HEK293T (cell line): ENCODE measurements at regions not wholly inside any gene's neighbourhood (a gene's known extent, or its start where the extent isn't known, plus 50 kb on each side); places are given as distances from the start of the nearest gene placed in this dataset.

Experiments used
- CTCF ChIA-PET: fragments of 350-600 bp; formaldehyde crosslinking; extraction: SDS; loops from one replicate; lab custom pipeline; 2021; ENCODE audit warnings: antibody characterized with exemption, inconsistent platforms; lab: Yijun Ruan, JAX
- POLR2A ChIA-PET: fragments of 350-600 bp; formaldehyde crosslinking; extraction: SDS; loops from one replicate; lab custom pipeline; 2020; ENCODE audit warnings: antibody characterized with exemption, inconsistent platforms; lab: Yijun Ruan, JAX
- DNase-seq: peaks from one replicate; pipeline ENCODE4 v3.0.0; 2012; ENCODE audit warnings: mixed read lengths; ENCODE audit errors: extremely low spot score
- ARNT ChIP-seq: fragments of 450-650 bp; IDR thresholded peaks from 2 replicates; pipeline ENCODE4 v1.6.1; 2017; ENCODE audit warnings: mild to moderate bottlenecking
- BHLHE40 ChIP-seq: fragments of 450-650 bp; IDR thresholded peaks from 2 replicates; pipeline ENCODE4 v1.6.1; 2016; ENCODE audit warnings: mild to moderate bottlenecking, moderate library complexity, borderline replicate concordance
- CTBP1 ChIP-seq: fragments of 450-650 bp; IDR thresholded peaks from 2 replicates; pipeline ENCODE4 v1.6.1; 2016; ENCODE audit warnings: borderline replicate concordance
- ELF4 ChIP-seq: fragments of 450-650 bp; IDR thresholded peaks from 2 replicates; pipeline ENCODE4 v1.6.1; 2017; ENCODE audit warnings: antibody characterized with exemption
- FOXA1 ChIP-seq: fragments of 450-650 bp; IDR thresholded peaks from 2 replicates; pipeline ENCODE4 v1.6.1; 2016; ENCODE audit warnings: mild to moderate bottlenecking
- FOXK2 ChIP-seq: fragments of 450-650 bp; IDR thresholded peaks from 2 replicates; pipeline ENCODE4 v1.6.1; 2016; ENCODE audit warnings: mild to moderate bottlenecking
- FOXM1 ChIP-seq: fragments of 450-650 bp; IDR thresholded peaks from 2 replicates; pipeline ENCODE4 v1.6.1; 2017; ENCODE audit warnings: mild to moderate bottlenecking, borderline replicate concordance
- HDGF ChIP-seq: fragments of 450-650 bp; IDR thresholded peaks from 2 replicates; pipeline ENCODE4 v1.6.1; 2017; ENCODE audit warnings: antibody characterized with exemption, borderline replicate concordance
- L3MBTL2 ChIP-seq: fragments of 450-650 bp; conservative IDR thresholded peaks from 2 replicates; pipeline ENCODE4 v1.6.1; 2016; ENCODE audit warnings: mild to moderate bottlenecking
- LEF1 ChIP-seq: fragments of 450-650 bp; IDR thresholded peaks from 2 replicates; pipeline ENCODE4 v1.6.1; 2017; ENCODE audit warnings: mild to moderate bottlenecking, borderline replicate concordance
- NFRKB ChIP-seq: fragments of 450-650 bp; IDR thresholded peaks from 2 replicates; pipeline ENCODE4 v1.6.1; 2016; ENCODE audit warnings: mild to moderate bottlenecking, moderate library complexity
- SP1 ChIP-seq: fragments of 450-650 bp; IDR thresholded peaks from 2 replicates; pipeline ENCODE4 v1.6.1; 2017
- SUZ12 ChIP-seq: fragments of 450-650 bp; IDR thresholded peaks from 2 replicates; pipeline ENCODE4 v1.6.1; 2016; ENCODE audit warnings: mild to moderate bottlenecking
- TARDBP ChIP-seq: fragments of 450-650 bp; IDR thresholded peaks from 2 replicates; pipeline ENCODE4 v1.6.1; 2016
- ZNF384 ChIP-seq: fragments of 450-650 bp; IDR thresholded peaks from 2 replicates; pipeline ENCODE4 v1.6.1; 2016
- TF ChIP-seq, protein P1 (sequence below): fragments of 450-650 bp; IDR thresholded peaks from 2 replicates; pipeline ENCODE4 v1.6.1; 2016

DNA sequence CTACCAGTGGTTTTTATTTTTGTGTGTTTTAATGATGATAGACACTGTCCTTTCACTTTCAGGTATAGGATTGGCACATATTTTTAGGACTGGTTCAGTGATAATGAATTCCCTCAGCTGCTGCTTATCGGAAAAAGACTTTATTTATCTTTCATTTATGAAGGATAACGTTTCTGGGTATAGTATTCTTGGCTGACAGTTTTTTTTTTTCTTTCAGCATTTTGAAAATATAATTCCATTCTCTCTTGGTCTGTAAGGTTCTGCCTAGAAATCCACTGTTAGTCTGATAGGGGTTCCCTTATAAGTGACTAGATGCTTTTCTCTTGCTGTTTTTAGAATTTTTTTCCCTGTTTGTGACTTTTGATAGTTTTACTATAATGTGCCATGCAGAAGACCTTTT is 313.1 kb downstream of the TENT5A start:
- no peak for DNase-seq
- ChIA-PET CTCF (no interaction called here), POLR2A (no interaction called here)
- TF ChIP-seq HDGF (no peak), BHLHE40 (no peak), TARDBP (no peak), NFRKB (no peak), CTBP1 (no peak), ARNT (no peak)

- TF ChIP-seq ZNF384 (no peak), SUZ12 (no peak), HDGF (no peak), TARDBP (no peak), SP1 (no peak), ELF4 (no peak), NFRKB (no peak), FOXK2 (no peak), BHLHE40 (no peak), L3MBTL2 (no peak), FOXM1 (no peak), ARNT (no peak), LEF1 (no peak)
- TF ChIP-seq, protein P1, sequence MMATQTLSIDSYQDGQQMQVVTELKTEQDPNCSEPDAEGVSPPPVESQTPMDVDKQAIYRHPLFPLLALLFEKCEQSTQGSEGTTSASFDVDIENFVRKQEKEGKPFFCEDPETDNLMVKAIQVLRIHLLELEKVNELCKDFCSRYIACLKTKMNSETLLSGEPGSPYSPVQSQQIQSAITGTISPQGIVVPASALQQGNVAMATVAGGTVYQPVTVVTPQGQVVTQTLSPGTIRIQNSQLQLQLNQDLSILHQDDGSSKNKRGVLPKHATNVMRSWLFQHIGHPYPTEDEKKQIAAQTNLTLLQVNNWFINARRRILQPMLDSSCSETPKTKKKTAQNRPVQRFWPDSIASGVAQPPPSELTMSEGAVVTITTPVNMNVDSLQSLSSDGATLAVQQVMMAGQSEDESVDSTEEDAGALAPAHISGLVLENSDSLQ: no peak
- ChIA-PET POLR2A (no interaction called here), CTCF (no interaction called here)
- DNase-seq: no peak
Observed at GRCh38 chr6:81436990-81437389, 315.5 kb downstream of the TENT5A start.

- ChIA-PET CTCF (no interaction called here), POLR2A (no interaction called here)
- DNase-seq: no peak
- TF ChIP-seq ARNT (no peak), SP1 (no peak), SUZ12 (no peak), FOXA1 (no peak)
Observed at GRCh38 chr6:81413306-81413705, 339.2 kb downstream of the TENT5A start.

DNA sequence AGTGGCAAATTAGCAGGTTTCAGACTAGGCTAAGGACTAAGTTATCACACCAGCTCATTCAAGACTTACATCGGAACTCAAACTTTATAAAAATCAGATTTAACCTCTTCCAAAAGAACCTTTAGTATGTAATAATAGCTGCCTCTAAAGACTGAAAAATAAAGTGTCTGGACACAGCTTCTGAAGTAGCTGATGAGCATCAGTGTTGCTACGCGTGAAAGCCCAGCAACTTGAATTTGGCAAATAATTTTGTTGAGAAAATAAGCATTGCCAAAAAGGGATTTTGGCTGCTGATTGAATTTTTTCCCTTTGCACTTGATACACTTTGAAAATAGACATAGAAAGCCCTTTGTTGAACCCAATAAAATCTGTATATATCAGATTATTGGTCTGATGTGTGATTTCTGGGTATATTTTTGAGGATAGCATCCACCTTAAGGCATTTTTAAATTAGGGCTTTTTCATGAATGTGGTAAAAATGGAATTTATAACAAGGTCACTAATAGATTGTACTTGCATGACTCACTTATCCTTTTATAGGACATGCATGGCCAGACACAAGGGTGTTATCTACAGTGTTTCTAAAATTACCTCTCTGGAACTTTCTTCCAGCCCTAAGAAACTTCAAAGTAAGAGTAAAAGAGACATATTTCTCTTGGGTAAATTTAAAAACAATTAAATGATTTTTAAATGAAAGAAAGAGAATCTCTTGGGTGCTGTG is 350.4 kb downstream of the TENT5A start:
- CTCF ChIA-PET: no interaction called here
- POLR2A ChIA-PET: no interaction called here
- no peak for DNase-seq
- TF ChIP-seq, protein P1: no peak
- no peak for TF ChIP-seq ARNT
- no peak for TF ChIP-seq ELF4
- no peak for TF ChIP-seq HDGF
- TF ChIP-seq FOXA1: no peak
- no peak for TF ChIP-seq NFRKB
- no peak for TF ChIP-seq FOXM1
- no peak for TF ChIP-seq ZNF384
- no peak for TF ChIP-seq CTBP1
- TF ChIP-seq L3MBTL2: no peak
- no peak for TF ChIP-seq BHLHE40
- no peak for TF ChIP-seq FOXK2
- TF ChIP-seq SUZ12: no peak
- no peak for TF ChIP-seq LEF1
- TF ChIP-seq SP1: no peak
- no peak for TF ChIP-seq TARDBP

GRCh38 chr6:81396916-81397315 is 355.6 kb downstream of the TENT5A start:
- ChIA-PET POLR2A (no interaction called here), CTCF (no interaction called here)
- TF ChIP-seq BHLHE40 (no peak), ZNF384 (no peak), FOXK2 (no peak), L3MBTL2 (no peak), FOXA1 (no peak), SUZ12 (no peak), ARNT (no peak), CTBP1 (no peak), HDGF (no peak), FOXM1 (no peak), NFRKB (no peak), LEF1 (no peak)
- TF ChIP-seq, protein P1: no peak

DNA sequence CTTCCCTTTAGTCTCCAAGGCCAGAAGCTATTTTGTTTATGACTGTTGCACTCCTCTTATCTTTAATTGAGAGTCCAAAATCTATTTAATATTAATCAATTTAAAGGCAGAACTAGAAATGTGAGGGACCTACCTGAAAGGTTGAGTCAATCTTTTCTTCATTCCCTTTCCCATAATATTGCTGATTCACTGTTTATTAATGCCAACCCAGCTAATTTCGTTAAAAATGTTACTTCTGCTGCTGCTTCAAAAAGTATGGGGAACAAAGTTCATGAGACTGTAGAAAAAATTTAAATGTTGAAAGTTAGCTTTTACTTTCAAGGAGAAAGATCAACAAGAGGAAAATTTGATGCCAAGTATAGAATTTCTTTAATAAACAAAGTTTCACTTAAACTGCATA is 365.3 kb downstream of the TENT5A start:
- no peak for DNase-seq

More at GRCh38 chr6:81396916-81397315, 355.6 kb downstream of the TENT5A start:
- DNase-seq: no peak

DNA sequence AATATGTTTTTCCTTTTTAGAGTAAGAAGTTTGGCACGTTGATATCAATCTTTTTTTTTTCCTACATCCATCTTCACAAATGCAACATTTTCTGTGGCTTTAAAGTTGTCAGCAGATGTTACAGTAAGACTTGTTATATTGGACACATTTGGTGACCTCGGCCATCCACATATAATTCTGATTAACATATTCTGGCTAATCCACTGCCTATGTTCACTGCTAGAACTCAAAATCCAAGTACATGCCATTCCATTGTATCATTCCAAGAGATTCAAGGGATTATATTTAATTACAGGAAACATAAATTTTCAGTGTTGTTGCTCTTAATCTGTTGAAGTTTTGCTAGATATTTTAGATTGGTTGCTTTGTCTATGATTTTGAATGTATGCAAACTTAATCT is 367.6 kb downstream of the TENT5A start:
- ChIA-PET POLR2A (no interaction called here), CTCF (no interaction called here)
- no peak for DNase-seq
- no peak for TF ChIP-seq CTBP1
- TF ChIP-seq FOXK2: no peak
- TF ChIP-seq ARNT: no peak
- no peak for TF ChIP-seq L3MBTL2
- TF ChIP-seq ELF4: no peak
- no peak for TF ChIP-seq HDGF
- TF ChIP-seq FOXA1: no peak

More for the DNA sequence above, 365.3 kb downstream of the TENT5A start:
- TF ChIP-seq TARDBP: no peak
- ChIA-PET CTCF (no interaction called here), POLR2A (no interaction called here)
